Smooth muscle cell (in vitro differentiated cells): ENCODE measurements at regions not wholly inside any gene's neighbourhood (a gene's known extent, or its start where the extent isn't known, plus 50 kb on each side); places are given as distances from the start of the nearest gene placed in this dataset.
"Not testable (repeated sequence)": the region's sequence is repeated elsewhere in the genome, so short reads cannot be mapped to it uniquely, and the experiment has no call there.

Experiments
- DNase-seq: peaks from one replicate; lab custom pipeline; 2025; ENCODE audit not compliant: unreplicated experiment; lab: John Stamatoyannopoulos, UW
- H2AFZ ChIP-seq: fragments of 200-600 bp; sonication (generic); 2 replicates; pipeline ENCODE4 v1.6.0; 2016; ENCODE audit warnings: antibody characterized with exemption, low read depth, mild to moderate bottlenecking
- H3F3A ChIP-seq: fragments of 200-600 bp; sonication (generic); 2 replicates; pipeline ENCODE4 v1.6.0; 2017; ENCODE audit warnings: antibody characterized with exemption, low read depth
- H3K27ac ChIP-seq: fragments of 200-600 bp; sonication (generic); 2 replicates; pipeline ENCODE4 v1.5.1; 2016; ENCODE audit warnings: low read depth, mild to moderate bottlenecking
- H3K27me3 ChIP-seq: fragments of 200-600 bp; sonication (generic); 2 replicates; pipeline ENCODE4 v1.6.1; 2016; ENCODE audit warnings: low read depth, mild to moderate bottlenecking
- H3K36me3 ChIP-seq: fragments of 200-600 bp; sonication (generic); 2 replicates; pipeline ENCODE4 v1.5.1; 2016; ENCODE audit warnings: low read depth
- H3K4me1 ChIP-seq: fragments of 200-600 bp; sonication (generic); 2 replicates; pipeline ENCODE4 v1.5.1; 2016; ENCODE audit warnings: low read depth
- H3K4me2 ChIP-seq: fragments of 200-600 bp; sonication (generic); 2 replicates; pipeline ENCODE4 v1.6.0; 2016; ENCODE audit warnings: mild to moderate bottlenecking
- H3K4me3 ChIP-seq: fragments of 200-600 bp; sonication (generic); 2 replicates; pipeline ENCODE4 v1.5.1; 2016; ENCODE audit warnings: mild to moderate bottlenecking
- H3K79me2 ChIP-seq: fragments of 200-600 bp; sonication (generic); 2 replicates; pipeline ENCODE4 v1.6.0; 2016; ENCODE audit warnings: low read depth, mild to moderate bottlenecking
- H3K9ac ChIP-seq: fragments of 200-600 bp; sonication (generic); 2 replicates; pipeline ENCODE4 v1.6.0; 2016; ENCODE audit warnings: low read depth
- H3K9me3 ChIP-seq: fragments of 200-600 bp; sonication (generic); replicated peaks from 2 replicates; pipeline ENCODE4 v1.5.1; 2016; ENCODE audit warnings: low read depth
- H4K20me1 ChIP-seq: fragments of 200-600 bp; sonication (generic); 2 replicates; pipeline ENCODE4 v1.6.0; 2016; ENCODE audit warnings: low read depth
- CTCF ChIP-seq: fragments of 200-600 bp; sonication (generic); IDR thresholded peaks from 2 replicates; pipeline ENCODE4 v1.5.1; 2017; ENCODE audit warnings: borderline replicate concordance, mild to moderate bottlenecking, antibody characterized with exemption; ENCODE audit not compliant: insufficient read depth, poor library complexity, severe bottlenecking
- WGBS: methylation state at CpG from one replicate; pipeline ENCODE4 v1.1.7; 2016; ENCODE audit warnings: low lambda C conversion rate; 5-methylcytosine and 5-hydroxymethylcytosine counted together

- H3K4me1 ChIP-seq = no peaks in the 10 kb centered on the region
- H3K9ac ChIP-seq = no peak overlapping the region
- no peak overlapping the region for H3K27ac ChIP-seq
- no peak overlapping the region for H3K4me2 ChIP-seq
- H3F3A ChIP-seq = no peaks in the 10 kb centered on the region
- H3K36me3 ChIP-seq = no peaks in the 10 kb centered on the region
- no peak overlapping the region for H3K4me3 ChIP-seq
- 86% methylated on average over 8 of the region's 8 CpGs for WGBS
- H2AFZ ChIP-seq = no peak overlapping the region
- no peaks in the 10 kb centered on the region for H3K79me2 ChIP-seq
- no peaks in the 10 kb centered on the region for H4K20me1 ChIP-seq
- no peaks in the 10 kb centered on the region for H3K9me3 ChIP-seq
- no peak for TF ChIP-seq CTCF
- no peaks in the 10 kb centered on the region for H3K27me3 ChIP-seq
- no peak for DNase-seq
Measured at GRCh38 chr2:131590366-131590765, 62.7 kb downstream of the CCDC74A start.

GRCh38 chr2:131590896-131591295 lies 63.2 kb downstream of the CCDC74A start:
- H3K4me1 ChIP-seq = no peaks in the 10 kb centered on the region
- no peaks in the 10 kb centered on the region for H4K20me1 ChIP-seq
- no peaks in the 10 kb centered on the region for H3K27me3 ChIP-seq
- no peak overlapping the region for H3K4me3 ChIP-seq
- H3K9me3 ChIP-seq = no peaks in the 10 kb centered on the region
- H3K27ac ChIP-seq = no peak overlapping the region
- H3K4me2 ChIP-seq = no peak overlapping the region
- no peak overlapping the region for H2AFZ ChIP-seq
- TF ChIP-seq CTCF = no peak
- H3K36me3 ChIP-seq = no peaks in the 10 kb centered on the region
- 93% methylated on average over 38 of the region's 39 CpGs for WGBS
- no peaks in the 10 kb centered on the region for H3K79me2 ChIP-seq
- no peak for DNase-seq
- H3F3A ChIP-seq = no peaks in the 10 kb centered on the region
- H3K9ac ChIP-seq = no peak overlapping the region

- H3K4me1 ChIP-seq, H2AFZ ChIP-seq, H3K36me3 ChIP-seq, H3K27me3 ChIP-seq, H3K9ac ChIP-seq, H3K4me2 ChIP-seq, H3K9me3 ChIP-seq, H3K4me3 ChIP-seq, H3K27ac ChIP-seq, H3K79me2 ChIP-seq, H3F3A ChIP-seq, H4K20me1 ChIP-seq, DNase-seq: not testable (repeated sequence)
- WGBS = 67% methylated on average over 5 of the region's 5 CpGs
Measured at GRCh38 chr2:131596561-131596960, 68.9 kb downstream of the CCDC74A start.

- H4K20me1 ChIP-seq, H3K27ac ChIP-seq, H3K4me3 ChIP-seq, H3K36me3 ChIP-seq, H3F3A ChIP-seq, H3K27me3 ChIP-seq, H3K79me2 ChIP-seq, H2AFZ ChIP-seq, H3K9me3 ChIP-seq, H3K4me2 ChIP-seq, H3K4me1 ChIP-seq, DNase-seq, H3K9ac ChIP-seq: not testable (repeated sequence)
- WGBS = 81% methylated on average over 5 of the region's 5 CpGs
Measured at GRCh38 chr2:131602444-131602843, 74.8 kb downstream of the CCDC74A start.

- not testable (repeated sequence) for H3K9ac ChIP-seq, H3K4me2 ChIP-seq, H4K20me1 ChIP-seq, DNase-seq, H3K27ac ChIP-seq, H3K79me2 ChIP-seq, H3K4me1 ChIP-seq, H3K36me3 ChIP-seq, H3K27me3 ChIP-seq, H3K4me3 ChIP-seq, H3K9me3 ChIP-seq, H3F3A ChIP-seq, H2AFZ ChIP-seq
- 85% methylated on average over 2 of the region's 2 CpGs for WGBS
Measured at GRCh38 chr2:131604652-131605051, 77.0 kb downstream of the CCDC74A start.

- not testable (repeated sequence) for H3F3A ChIP-seq, H2AFZ ChIP-seq, H3K4me3 ChIP-seq, H3K27ac ChIP-seq, H3K36me3 ChIP-seq, H3K9me3 ChIP-seq, H4K20me1 ChIP-seq, H3K4me2 ChIP-seq, H3K27me3 ChIP-seq, H3K4me1 ChIP-seq, H3K9ac ChIP-seq, DNase-seq, H3K79me2 ChIP-seq
- 69% methylated on average over 1 of the region's 1 CpG for WGBS
Measured at GRCh38 chr2:131606366-131606765, 78.7 kb downstream of the CCDC74A start.

- not testable (repeated sequence) for H3K79me2 ChIP-seq, H3K27me3 ChIP-seq, H3K4me3 ChIP-seq, H3K4me2 ChIP-seq, H2AFZ ChIP-seq, H4K20me1 ChIP-seq, H3K36me3 ChIP-seq, H3F3A ChIP-seq, H3K9me3 ChIP-seq, H3K4me1 ChIP-seq, H3K9ac ChIP-seq, H3K27ac ChIP-seq, DNase-seq
- WGBS = 81% methylated on average over 5 of the region's 5 CpGs
Measured at GRCh38 chr2:131607056-131607455, 79.4 kb downstream of the CCDC74A start.

GRCh38 chr2:131614539-131614938 lies 86.9 kb downstream of the CCDC74A start:
- not testable (repeated sequence) for H3K27ac ChIP-seq

More at GRCh38 chr2:131614539-131614938, 86.9 kb downstream of the CCDC74A start:
- H3K36me3 ChIP-seq, H3K9me3 ChIP-seq, H3K4me3 ChIP-seq, DNase-seq, H3K4me2 ChIP-seq, H3K27me3 ChIP-seq, H3F3A ChIP-seq, H4K20me1 ChIP-seq, H3K4me1 ChIP-seq, H3K79me2 ChIP-seq, H3K9ac ChIP-seq, H2AFZ ChIP-seq: not testable (repeated sequence)
- 90% methylated on average over 3 of the region's 3 CpGs for WGBS
